ENCODE measurements at regions not wholly inside any gene's neighbourhood (a gene's known extent, or its start where the extent isn't known, plus 50 kb on each side); places are given as distances from the start of the nearest gene placed in this dataset.

- TF ChIP-seq CTCF (conservative IDR thresholded peaks at IDR 0.05; ENCODE audit: control insufficient read depth, insufficient read depth, low read depth, low read length) = no peak
- peak overlapping the region; percentile 22 for H3K4me3 ChIP-seq (ENCODE audit: control insufficient read depth, low read depth, low read length)
- DNase-seq (ENCODE audit: low read depth) = peak; percentile 98
These were observed 104.5 kb upstream of the MED13L start for GRCh38 chr12:116381744-116382685.

- peak overlapping the region; percentile 7 for H3K4me3 ChIP-seq (ENCODE audit: control insufficient read depth, low read depth, low read length)
- peak; percentile 100 for DNase-seq (ENCODE audit: low read depth)
These were observed 105.4 kb upstream of the MED13L start for GRCh38 chr12:116382686-116383530.

GRCh38 chr12:116384175-116384574 is 106.7 kb upstream of the MED13L start:
- DNase-seq (ENCODE audit: low read depth) = no peak
- TF ChIP-seq CTCF (conservative IDR thresholded peaks at IDR 0.05; ENCODE audit: control insufficient read depth, insufficient read depth, low read depth, low read length) = no peak
- H3K4me3 ChIP-seq (ENCODE audit: control insufficient read depth, low read depth, low read length) = no peak overlapping the region

More at GRCh38 chr12:116382686-116383530, 105.4 kb upstream of the MED13L start:
- peak; percentile 6 for TF ChIP-seq CTCF (conservative IDR thresholded peaks at IDR 0.05; ENCODE audit: control insufficient read depth, insufficient read depth, low read depth, low read length)

GRCh38 chr12:116384691-116385485 is 107.4 kb upstream of the MED13L start:
- TF ChIP-seq CTCF (conservative IDR thresholded peaks at IDR 0.05; ENCODE audit: control insufficient read depth, insufficient read depth, low read depth, low read length) = no peak
- peak; percentile 90 for DNase-seq (ENCODE audit: low read depth)
- H3K4me3 ChIP-seq (ENCODE audit: control insufficient read depth, low read depth, low read length) = no peak overlapping the region

- no peak for TF ChIP-seq CTCF (conservative IDR thresholded peaks at IDR 0.05; ENCODE audit: control insufficient read depth, insufficient read depth, low read depth, low read length)
- no peak overlapping the region for H3K4me3 ChIP-seq (ENCODE audit: control insufficient read depth, low read depth, low read length)
- no peak for DNase-seq (ENCODE audit: low read depth)
These were observed 108.2 kb upstream of the MED13L start for GRCh38 chr12:116385486-116386217.

Measured in fibroblast of mammary gland (primary cell).